DND-41 (cell line): ENCODE measurements at regions not wholly inside any gene's neighbourhood (a gene's known extent, or its start where the extent isn't known, plus 50 kb on each side); places are given as distances from the start of the nearest gene placed in this dataset.
"Not testable (repeated sequence)": the region's sequence is repeated elsewhere in the genome, so short reads cannot be mapped to it uniquely, and the experiment has no call there.

ENCODE experiments used
- ATAC-seq: fragments of 200-7000 bp; cut with Tn5 transposase; 3 replicates; pipeline ENCODE4 v1.9.1; 2021; ENCODE audit warnings: low read depth; ENCODE audit not compliant: insufficient read depth
- DNase-seq: peaks from one replicate; pipeline ENCODE4 v3.0.0-alpha.2; 2020
- H2AFZ ChIP-seq: 2 replicates; pipeline ENCODE4 v1.6.0; 2012; ENCODE audit warnings: low read depth, low read length
- H3K27ac ChIP-seq: 2 replicates; pipeline ENCODE4 v1.5.1; 2012; ENCODE audit warnings: low read length, inconsistent platforms
- H3K27me3 ChIP-seq: fragments of 200-600 bp; sonication (generic); 2 replicates; pipeline ENCODE4 v1.6.0; 2012; ENCODE audit warnings: low read length, mild to moderate bottlenecking, inconsistent platforms; ENCODE audit not compliant: insufficient read depth, poor library complexity
- H3K36me3 ChIP-seq: 2 replicates; pipeline ENCODE4 v1.5.1; 2012; ENCODE audit warnings: low read length, inconsistent platforms; ENCODE audit not compliant: insufficient read depth
- H3K4me1 ChIP-seq: 2 replicates; pipeline ENCODE4 v1.5.1; 2012; ENCODE audit warnings: mild to moderate bottlenecking, low read length; ENCODE audit not compliant: insufficient read depth
- H3K4me2 ChIP-seq: 2 replicates; pipeline ENCODE4 v1.6.0; 2012; ENCODE audit warnings: mild to moderate bottlenecking, moderate library complexity, low read length, inconsistent platforms; ENCODE audit not compliant: insufficient read depth
- H3K4me3 ChIP-seq, 2 experiments: fragments of 200-600 bp in 1 of 2; shearing (Covaris generic) in 1 of 2; 2 replicates each; pipeline ENCODE4 v1.5.1; 2012 to 2016; ENCODE audit warnings: inconsistent platforms in 2 of 2, low read length in 2 of 2, mild to moderate bottlenecking in 2 of 2, low read depth in 1 of 2, moderate library complexity in 1 of 2
- H3K79me2 ChIP-seq: 2 replicates; pipeline ENCODE4 v1.6.0; 2012; ENCODE audit warnings: low read length, inconsistent platforms; ENCODE audit not compliant: insufficient read depth
- H3K9ac ChIP-seq: 2 replicates; pipeline ENCODE4 v1.6.0; 2012; ENCODE audit warnings: low read depth, mild to moderate bottlenecking, inconsistent platforms, low read length, moderate library complexity
- H3K9me3 ChIP-seq: 2 replicates; pipeline ENCODE4 v1.5.1; 2012; ENCODE audit warnings: low read length, moderate library complexity, mild to moderate bottlenecking, inconsistent platforms; ENCODE audit not compliant: insufficient read depth, severe bottlenecking
- H4K20me1 ChIP-seq: 2 replicates; pipeline ENCODE4 v1.6.0; 2012; ENCODE audit warnings: low read length; ENCODE audit not compliant: insufficient read depth
- CTCF ChIP-seq: IDR thresholded peaks from 2 replicates; pipeline ENCODE4 v1.5.1; 2012; ENCODE audit warnings: borderline replicate concordance, low read length, moderate library complexity, mild to moderate bottlenecking; ENCODE audit not compliant: poor library complexity, severe bottlenecking; ENCODE audit errors: extremely low read depth
- EZH2 ChIP-seq: IDR thresholded peaks from 3 replicates; pipeline ENCODE4 v1.6.1; 2012; ENCODE audit warnings: borderline replicate concordance, low read depth, mild to moderate bottlenecking, moderate library complexity, low read length, inconsistent platforms; ENCODE audit not compliant: severe bottlenecking

- H4K20me1 ChIP-seq, H3K27me3 ChIP-seq, H3K9ac ChIP-seq, ATAC-seq, H3K4me3 ChIP-seq, H3K36me3 ChIP-seq, H3K4me1 ChIP-seq, H3K4me2 ChIP-seq, H3K27ac ChIP-seq, H3K9me3 ChIP-seq, H3K79me2 ChIP-seq, DNase-seq, H2AFZ ChIP-seq: not testable (repeated sequence)
Measured at GRCh38 chr18:15003636-15004269, 255.8 kb downstream of the ANKRD30B start.

- H3K36me3 ChIP-seq, H3K27ac ChIP-seq, H4K20me1 ChIP-seq, DNase-seq, H3K9ac ChIP-seq, H3K4me1 ChIP-seq, H3K4me2 ChIP-seq, H3K4me3 ChIP-seq, ATAC-seq, H3K27me3 ChIP-seq, H3K79me2 ChIP-seq, H3K9me3 ChIP-seq, H2AFZ ChIP-seq: not testable (repeated sequence)
Measured at GRCh38 chr18:15004270-15004973, 256.4 kb downstream of the ANKRD30B start.

- Histone ChIP-seq H3K36me3 (no peaks in the 10 kb centered on the region), H3K79me2 (no peaks in the 10 kb centered on the region), H2AFZ (no peak overlapping the region), H3K27ac (no peak overlapping the region), H3K4me2 (no peak overlapping the region), H3K9me3 (no peaks in the 10 kb centered on the region), H3K27me3 (no peaks in the 10 kb centered on the region), H4K20me1 (no peaks in the 10 kb centered on the region), H3K4me1 (no peaks in the 10 kb centered on the region), H3K9ac (no peak overlapping the region), H3K4me3 (no peak overlapping the region)
- no peak for TF ChIP-seq EZH2
- TF ChIP-seq CTCF, result no peak
- DNase-seq (no peak), ATAC-seq (no peak)
Measured at GRCh38 chr18:15005313-15006130, 257.6 kb downstream of the ANKRD30B start.

- not testable (repeated sequence) for H3K4me2 ChIP-seq, H3K9ac ChIP-seq, H3K4me1 ChIP-seq, ATAC-seq, H3K27ac ChIP-seq, DNase-seq, H3K4me3 ChIP-seq, H3K27me3 ChIP-seq, H2AFZ ChIP-seq, H3K9me3 ChIP-seq, H3K36me3 ChIP-seq, H3K79me2 ChIP-seq, H4K20me1 ChIP-seq
Measured at GRCh38 chr18:15006616-15007015, 258.6 kb downstream of the ANKRD30B start.

- not testable (repeated sequence) for H2AFZ ChIP-seq, H3K79me2 ChIP-seq, H3K27me3 ChIP-seq, H3K9me3 ChIP-seq, H3K36me3 ChIP-seq, H3K9ac ChIP-seq, ATAC-seq, H3K4me3 ChIP-seq, H3K4me2 ChIP-seq, DNase-seq, H4K20me1 ChIP-seq, H3K27ac ChIP-seq, H3K4me1 ChIP-seq
Measured at GRCh38 chr18:15026041-15026440, 278.1 kb downstream of the ANKRD30B start.
